ENCODE measurements at regions not wholly inside any gene's neighbourhood (a gene's known extent, or its start where the extent isn't known, plus 50 kb on each side); places are given as distances from the start of the nearest gene placed in this dataset.
A peak's percentile ranks its signal among the peaks of the same experiment; 100 is the strongest.
"Not testable (repeated sequence)": the region's sequence is repeated elsewhere in the genome, so short reads cannot be mapped to it uniquely, and the experiment has no call there.

GRCh38 chr2:239736358-239737143 is 288.6 kb downstream of the NDUFA10 start:
- no peak for DNase-seq

- DNase-seq: no peak
These were observed 289.2 kb downstream of the NDUFA10 start for GRCh38 chr2:239735829-239736357.

GRCh38 chr2:239735131-239735828 is 289.9 kb downstream of the NDUFA10 start:
- peak; percentile 20 to 66 for DNase-seq

GRCh38 chr2:239734436-239735005 is 290.6 kb downstream of the NDUFA10 start:
- DNase-seq: no peak

GRCh38 chr2:239732666-239733010 is 292.5 kb downstream of the NDUFA10 start:
- DNase-seq: no peak

GRCh38 chr2:239731998-239732665 is 293.0 kb downstream of the NDUFA10 start:
- no peak for DNase-seq

- no peak for DNase-seq
These were observed 293.7 kb downstream of the NDUFA10 start for GRCh38 chr2:239731422-239731821.

- no peak for DNase-seq
These were observed 294.2 kb downstream of the NDUFA10 start for GRCh38 chr2:239730897-239731296.

GRCh38 chr2:239730567-239730882 is 294.6 kb downstream of the NDUFA10 start:
- DNase-seq: not testable (repeated sequence)

GRCh38 chr2:239729681-239730566 is 295.2 kb downstream of the NDUFA10 start:
- no peak for DNase-seq

- DNase-seq: no peak
These were observed 296.0 kb downstream of the NDUFA10 start for GRCh38 chr2:239729151-239729550.

- DNase-seq: no peak
These were observed 296.4 kb downstream of the NDUFA10 start for GRCh38 chr2:239728751-239729150.

- DNase-seq: no peak
These were observed 297.2 kb downstream of the NDUFA10 start for GRCh38 chr2:239727776-239728600.

- DNase-seq: no peak
These were observed 297.9 kb downstream of the NDUFA10 start for GRCh38 chr2:239727182-239727775.

GRCh38 chr2:239726631-239727181 is 298.4 kb downstream of the NDUFA10 start:
- no peak for DNase-seq

- no peak for DNase-seq
These were observed 299.0 kb downstream of the NDUFA10 start for GRCh38 chr2:239726091-239726591.

GRCh38 chr2:239725551-239725890 is 299.6 kb downstream of the NDUFA10 start:
- no peak for DNase-seq

GRCh38 chr2:239724851-239725550 is 300.1 kb downstream of the NDUFA10 start:
- no peak for DNase-seq

GRCh38 chr2:239724194-239724849 is 300.8 kb downstream of the NDUFA10 start:
- DNase-seq: no peak

All from hippocampal formation (tissue), 2 donors.